Upper lobe of left lung (tissue), 4 donors: ENCODE measurements at regions not wholly inside any gene's neighbourhood (a gene's known extent, or its start where the extent isn't known, plus 50 kb on each side); places are given as distances from the start of the nearest gene placed in this dataset.

Experiments
- EP300 ChIP-seq, 4 donors: sonication (generic); formaldehyde crosslinking; IDR thresholded peaks; one replicate each; pipeline ENCODE4 v1.5.1; 2017; ENCODE audit warnings: antibody characterized with exemption in 4 of 4, control low read depth in 2 of 4
- POLR2A ChIP-seq, 4 donors: fragments of 450-650 bp; IDR thresholded peaks; one replicate each; pipeline ENCODE4 v1.5.1; 2016 to 2017; ENCODE audit warnings: antibody characterized with exemption in 4 of 4, mild to moderate bottlenecking in 2 of 4
- TF ChIP-seq, protein P1 (sequence below), 6 experiments: fragments of 450-650 bp in 4 of 6; fragments of 200-600 bp in 2 of 6; sonication (generic) in 2 of 6; IDR thresholded peaks; one replicate each; pipeline ENCODE4 v1.5.1; 2016 to 2019; ENCODE audit warnings: antibody characterized with exemption in 6 of 6

GRCh38 chr1:58144698-58145270 lies 401.7 kb downstream of the OMA1 start:
- TF ChIP-seq, protein P1, sequence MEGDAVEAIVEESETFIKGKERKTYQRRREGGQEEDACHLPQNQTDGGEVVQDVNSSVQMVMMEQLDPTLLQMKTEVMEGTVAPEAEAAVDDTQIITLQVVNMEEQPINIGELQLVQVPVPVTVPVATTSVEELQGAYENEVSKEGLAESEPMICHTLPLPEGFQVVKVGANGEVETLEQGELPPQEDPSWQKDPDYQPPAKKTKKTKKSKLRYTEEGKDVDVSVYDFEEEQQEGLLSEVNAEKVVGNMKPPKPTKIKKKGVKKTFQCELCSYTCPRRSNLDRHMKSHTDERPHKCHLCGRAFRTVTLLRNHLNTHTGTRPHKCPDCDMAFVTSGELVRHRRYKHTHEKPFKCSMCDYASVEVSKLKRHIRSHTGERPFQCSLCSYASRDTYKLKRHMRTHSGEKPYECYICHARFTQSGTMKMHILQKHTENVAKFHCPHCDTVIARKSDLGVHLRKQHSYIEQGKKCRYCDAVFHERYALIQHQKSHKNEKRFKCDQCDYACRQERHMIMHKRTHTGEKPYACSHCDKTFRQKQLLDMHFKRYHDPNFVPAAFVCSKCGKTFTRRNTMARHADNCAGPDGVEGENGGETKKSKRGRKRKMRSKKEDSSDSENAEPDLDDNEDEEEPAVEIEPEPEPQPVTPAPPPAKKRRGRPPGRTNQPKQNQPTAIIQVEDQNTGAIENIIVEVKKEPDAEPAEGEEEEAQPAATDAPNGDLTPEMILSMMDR (IDR thresholded peaks at IDR 0.05), result no peak
- TF ChIP-seq POLR2A (IDR thresholded peaks at IDR 0.05) (no peak), EP300 (IDR thresholded peaks at IDR 0.05) (no peak)
